ENCODE measurements at regions not wholly inside any gene's neighbourhood (a gene's known extent, or its start where the extent isn't known, plus 50 kb on each side); places are given as distances from the start of the nearest gene placed in this dataset.

DNA sequence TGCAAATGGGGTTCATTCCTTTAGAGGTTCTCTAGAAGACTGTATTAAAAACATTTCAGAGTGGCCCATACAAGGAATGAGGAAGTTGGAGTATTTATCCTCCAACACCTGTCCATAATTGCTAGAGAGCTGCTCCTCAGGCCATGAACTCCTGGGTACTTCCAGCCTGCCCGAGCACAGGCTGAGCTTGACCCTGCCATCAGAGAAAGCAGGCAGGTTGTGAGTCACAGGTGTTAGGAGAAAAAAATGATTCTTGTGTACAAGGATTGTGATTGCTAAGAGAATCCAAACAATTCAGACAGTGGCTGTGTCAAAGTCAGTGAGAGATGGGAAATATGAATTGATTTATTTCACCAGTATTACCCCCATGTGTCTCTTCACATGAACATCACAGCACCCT lies 156.8 kb upstream of the GADL1 start:
- no peak for DNase-seq

DNA sequence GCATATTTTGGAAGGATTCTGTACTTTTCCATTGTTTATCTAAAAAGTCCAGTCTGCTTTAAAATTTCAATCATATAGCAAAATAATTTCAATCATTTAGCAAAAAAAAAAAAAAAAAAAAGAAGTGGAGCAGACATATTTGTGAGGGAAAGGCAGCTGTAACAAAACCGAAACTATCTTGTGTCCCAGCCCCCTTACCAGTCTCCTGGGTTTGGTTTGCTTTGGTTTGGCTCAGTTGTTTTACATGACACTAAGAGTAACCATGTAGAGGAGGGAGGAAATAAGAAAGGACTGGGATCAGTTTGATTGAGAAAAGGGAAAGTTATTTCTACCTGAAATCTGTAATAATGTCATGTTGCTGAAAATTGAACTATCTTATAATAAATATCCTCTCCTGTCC lies 158.8 kb upstream of the GADL1 start:
- DNase-seq, result no peak

DNA sequence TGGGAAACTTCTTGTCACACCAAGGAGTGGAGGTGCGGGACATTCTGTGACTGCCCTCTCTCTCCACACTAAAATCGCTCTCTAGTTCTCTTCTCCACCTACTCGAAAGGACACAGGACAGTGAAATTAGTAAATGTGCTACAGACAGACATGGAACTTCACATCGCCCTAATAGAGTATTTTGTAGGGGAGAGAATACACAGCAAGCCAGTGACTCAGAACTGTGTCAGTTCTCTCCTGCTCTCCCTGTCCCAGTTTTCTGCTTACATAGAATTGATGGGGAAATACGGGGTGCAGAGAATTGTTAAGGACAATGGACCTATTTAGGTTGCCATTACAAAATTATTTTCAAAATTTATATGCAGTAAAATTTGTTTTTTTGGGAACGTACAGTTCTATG lies 159.6 kb upstream of the GADL1 start:
- no peak for DNase-seq

DNA sequence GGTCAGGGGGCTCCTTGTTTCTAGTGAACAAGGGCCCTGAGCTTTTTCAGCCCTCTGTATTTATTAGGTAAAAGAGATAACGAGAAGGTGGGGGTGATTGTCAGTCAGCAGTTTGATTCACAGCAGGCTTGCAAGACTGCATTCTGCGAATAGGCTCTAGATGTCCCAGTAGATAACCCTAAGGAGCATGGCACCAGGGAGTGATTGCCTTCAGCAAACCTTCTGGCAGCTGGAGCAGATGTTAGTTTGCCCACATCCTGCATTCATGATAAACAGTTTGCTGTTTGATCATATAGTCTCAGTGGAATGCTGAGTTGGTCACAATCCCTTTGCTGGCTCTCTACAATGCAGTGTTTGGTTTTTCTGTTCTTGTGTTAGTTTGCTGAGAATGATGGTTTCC lies 161.3 kb upstream of the GADL1 start:
- no peak for DNase-seq

DNA sequence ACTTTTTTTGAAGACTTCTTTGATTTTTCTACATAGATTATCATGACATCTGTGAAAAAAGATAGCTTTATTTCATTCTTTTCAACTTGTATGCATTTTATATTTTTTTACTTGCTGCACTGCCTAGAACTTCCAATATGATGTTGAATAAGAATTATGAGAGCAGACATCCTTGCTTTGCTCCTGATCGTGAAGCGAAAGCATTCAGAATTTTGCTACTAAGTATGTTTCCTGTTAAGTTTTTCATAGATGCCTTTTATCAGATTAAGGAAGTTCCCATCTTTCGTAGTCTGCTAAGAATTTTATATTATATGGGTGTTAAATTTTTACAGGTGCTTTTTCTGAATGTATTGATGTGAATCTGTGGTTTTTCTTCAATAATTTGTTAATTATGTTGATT lies 163.4 kb upstream of the GADL1 start:
- DNase-seq, result no peak

DNA sequence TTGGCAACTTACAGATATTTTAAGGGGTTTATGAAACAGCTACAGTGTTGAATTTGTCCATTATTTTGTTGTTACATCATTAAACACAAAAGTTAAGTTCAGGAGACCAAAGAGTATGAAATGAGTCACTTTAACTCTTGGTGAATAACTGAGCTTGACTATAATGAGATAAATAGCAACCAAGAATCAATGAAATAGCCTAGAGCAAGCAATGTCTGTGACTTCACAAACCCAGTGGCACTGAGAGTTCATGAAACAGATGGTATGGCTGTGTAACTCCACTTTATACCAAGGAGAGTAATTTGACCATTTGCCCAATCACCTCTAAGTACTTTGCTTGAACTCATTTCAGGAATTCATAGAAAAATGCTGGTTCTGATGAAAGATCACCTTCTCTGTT lies 169.6 kb upstream of the GADL1 start:
- no peak for DNase-seq

DNA sequence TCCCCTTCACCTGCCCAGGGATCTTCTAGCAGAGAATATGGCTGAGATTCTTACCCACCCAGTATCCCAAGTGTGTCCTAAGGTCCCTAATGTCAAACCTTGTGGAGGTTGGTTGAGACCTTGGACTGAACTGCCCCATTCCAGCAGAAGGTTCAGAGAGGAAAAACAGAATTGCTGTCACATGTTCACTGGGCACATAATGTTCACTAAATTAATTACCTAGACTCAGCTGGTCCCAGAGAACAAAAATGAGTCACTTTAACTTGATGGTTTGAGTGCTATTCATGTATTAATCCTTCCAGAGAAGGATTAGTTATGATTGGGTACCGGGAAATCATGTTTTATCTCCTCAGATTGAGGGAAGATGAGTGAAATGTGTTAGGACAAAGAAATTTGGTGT lies 171.3 kb upstream of the GADL1 start:
- no peak for DNase-seq

DNA sequence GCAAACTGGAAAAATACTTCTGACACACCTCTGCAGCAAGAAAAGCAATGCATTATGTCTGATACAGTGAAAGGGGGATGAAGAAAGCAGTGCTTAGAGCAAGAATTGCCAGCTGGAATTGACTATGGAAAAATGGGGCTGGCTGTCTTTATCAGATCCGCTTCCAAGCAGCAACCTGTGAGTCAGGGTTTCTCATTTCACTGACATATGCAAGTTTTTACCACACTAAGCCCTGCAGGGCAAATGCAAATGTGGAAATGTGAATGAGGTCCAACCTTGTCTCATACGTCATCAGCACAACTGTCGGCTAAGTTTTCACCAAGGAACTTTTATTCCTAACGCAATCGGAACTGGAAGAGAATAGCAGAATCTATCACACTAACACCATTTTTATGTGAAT lies 172.5 kb upstream of the GADL1 start:
- DNase-seq, result no peak

DNA sequence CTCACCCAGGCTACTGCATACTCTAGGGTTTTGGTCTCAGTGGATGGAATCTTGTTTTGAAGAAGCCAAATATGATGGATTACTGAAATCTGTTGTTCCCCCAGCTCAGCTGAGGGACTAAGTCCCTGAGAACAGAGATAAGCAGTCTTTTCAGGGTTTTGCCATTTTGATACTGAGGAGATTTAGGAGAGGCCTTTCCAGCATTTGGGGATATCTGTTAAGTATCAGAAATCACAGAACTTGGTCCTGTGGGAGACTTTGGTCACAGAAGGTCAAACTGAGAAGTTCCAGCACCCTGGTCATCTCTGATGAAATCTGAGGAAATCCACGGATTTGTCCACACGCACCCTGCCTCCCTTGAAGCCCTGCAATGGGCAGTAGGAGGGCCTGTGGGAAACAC lies 181.0 kb upstream of the GADL1 start:
- no peak for DNase-seq

DNA sequence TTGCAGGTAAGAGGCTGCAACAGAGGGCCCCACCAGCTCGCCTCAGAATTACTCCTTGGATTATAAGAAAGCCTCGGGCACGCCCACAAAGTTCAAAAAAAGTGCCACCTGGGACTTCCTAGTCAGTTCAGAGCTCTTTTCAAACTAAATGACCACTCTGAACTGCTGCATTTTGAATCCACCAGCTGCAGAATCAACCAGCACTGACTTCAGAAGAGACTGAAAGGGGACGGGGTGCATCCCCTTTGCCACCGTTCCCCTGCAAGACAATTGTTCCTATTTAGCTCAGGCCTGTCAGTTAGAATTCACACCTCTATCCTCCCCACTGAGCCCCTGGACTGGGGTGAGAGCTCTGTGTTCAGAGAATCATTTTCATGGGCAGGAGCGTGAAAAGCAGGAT lies 181.4 kb upstream of the GADL1 start:
- no peak for DNase-seq

DNA sequence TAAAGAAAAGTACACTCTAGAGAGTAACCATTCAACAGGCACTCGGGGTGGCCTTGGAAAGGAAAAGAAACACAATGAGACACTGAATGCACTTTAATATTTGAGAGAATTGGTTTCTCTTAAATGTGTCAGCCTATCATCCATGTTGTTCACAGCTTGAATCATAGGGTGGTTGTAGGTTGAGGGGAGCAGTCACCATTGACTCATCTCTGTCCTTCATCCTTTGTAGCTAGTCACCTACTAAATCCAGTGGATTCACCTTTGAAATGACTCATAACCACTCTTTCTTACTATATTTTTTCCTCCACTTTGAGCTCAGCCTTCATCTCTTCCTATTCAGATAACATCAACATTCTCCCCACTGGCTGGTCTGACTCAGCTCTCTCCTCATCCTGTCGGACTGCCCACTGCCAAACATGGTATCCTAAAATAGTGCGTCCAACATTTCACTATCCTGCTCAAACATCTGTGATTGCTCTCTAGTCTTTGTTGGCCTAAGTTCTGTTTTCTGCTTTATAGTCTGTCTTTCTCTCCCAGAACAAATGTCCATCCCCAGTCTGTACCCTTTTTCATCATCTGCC lies 182.7 kb upstream of the GADL1 start:
- no peak for DNase-seq

DNA sequence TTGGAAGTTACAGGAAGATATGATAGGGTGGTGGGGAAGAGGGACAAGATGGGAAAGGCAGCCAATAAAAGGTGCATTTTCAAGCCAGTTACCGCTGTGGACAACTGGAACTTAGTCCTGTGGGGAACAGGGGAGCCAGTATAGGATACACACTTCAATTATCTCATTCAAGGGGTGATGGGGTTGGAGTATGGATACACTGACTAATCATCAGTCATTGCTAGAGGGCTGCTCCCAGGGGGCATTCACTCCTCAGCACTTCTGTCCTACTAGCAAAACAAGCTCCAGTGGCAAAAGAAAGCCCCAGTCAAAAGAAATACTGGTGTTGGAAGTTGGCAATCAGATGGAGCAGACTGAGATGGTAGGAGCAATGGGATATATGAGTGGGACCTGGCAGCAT lies 183.4 kb upstream of the GADL1 start:
- no peak for DNase-seq

DNA sequence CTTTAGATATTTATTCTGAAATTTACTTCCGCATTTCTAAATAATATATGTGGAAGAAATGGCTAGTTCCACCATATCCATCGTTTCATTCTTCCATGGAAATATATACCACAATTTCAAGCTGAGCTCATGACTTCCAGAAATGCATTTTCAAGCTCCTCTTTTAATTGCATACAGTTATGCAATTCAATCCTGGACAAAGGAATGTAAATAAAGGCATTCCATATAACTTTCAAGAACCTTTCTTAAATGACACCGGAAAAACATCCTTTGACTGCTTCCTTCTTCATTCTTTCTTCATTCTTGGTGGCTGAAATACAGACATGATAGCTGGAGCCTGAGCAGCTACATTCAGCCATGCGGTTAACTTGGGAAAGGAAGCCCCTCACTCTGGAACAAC lies 185.2 kb upstream of the GADL1 start:
- no peak for DNase-seq

DNA sequence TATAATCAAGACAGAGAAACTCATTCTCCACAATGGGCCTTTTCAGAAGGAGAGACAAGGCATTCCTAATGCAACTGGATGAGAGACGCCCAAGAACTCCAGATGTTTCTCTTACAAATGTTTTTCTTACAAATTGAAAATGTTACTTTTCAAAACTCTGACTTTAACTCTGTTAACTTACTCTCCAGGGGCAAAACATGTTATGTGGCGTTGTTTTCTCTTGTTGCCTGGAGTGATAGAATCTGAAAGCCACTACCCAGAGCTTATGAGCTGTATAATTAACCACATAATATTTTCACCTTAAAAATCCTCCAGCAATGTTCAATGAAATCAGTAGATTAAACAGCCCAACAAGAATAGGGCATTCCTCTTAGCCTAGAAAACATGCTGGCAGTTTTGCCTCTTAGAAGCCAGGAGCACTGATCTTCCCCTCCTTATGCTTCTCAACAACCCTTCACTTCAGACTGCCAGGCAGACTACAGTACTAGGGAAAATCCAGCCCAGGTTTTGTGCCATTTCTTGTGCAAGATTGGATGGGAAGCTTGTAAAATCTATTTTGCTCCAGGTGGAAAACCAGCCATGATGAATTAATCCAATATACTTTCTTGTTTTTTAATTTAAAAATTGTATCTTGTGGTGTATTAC lies 186.7 kb upstream of the GADL1 start:
- no peak for DNase-seq

DNA sequence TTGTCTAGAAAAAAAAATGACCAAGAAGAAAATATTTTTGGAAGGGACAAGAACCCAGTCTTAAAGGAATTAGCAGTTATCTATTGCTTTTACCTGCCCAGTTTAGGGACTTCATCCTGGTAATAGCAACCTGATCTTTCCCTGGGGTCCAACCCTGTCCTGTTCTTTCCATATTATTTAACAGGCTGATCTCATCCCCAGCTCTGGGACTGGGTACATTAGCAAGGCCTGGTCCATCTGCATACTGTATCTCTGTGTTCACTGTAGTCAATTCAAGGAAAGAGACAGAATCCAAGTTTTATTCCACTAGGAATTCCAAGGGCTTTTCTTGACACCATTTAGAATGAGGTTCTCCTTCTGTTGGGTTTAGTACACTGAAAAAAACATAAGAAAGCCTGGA lies 191.7 kb upstream of the GADL1 start:
- no peak for DNase-seq

DNA sequence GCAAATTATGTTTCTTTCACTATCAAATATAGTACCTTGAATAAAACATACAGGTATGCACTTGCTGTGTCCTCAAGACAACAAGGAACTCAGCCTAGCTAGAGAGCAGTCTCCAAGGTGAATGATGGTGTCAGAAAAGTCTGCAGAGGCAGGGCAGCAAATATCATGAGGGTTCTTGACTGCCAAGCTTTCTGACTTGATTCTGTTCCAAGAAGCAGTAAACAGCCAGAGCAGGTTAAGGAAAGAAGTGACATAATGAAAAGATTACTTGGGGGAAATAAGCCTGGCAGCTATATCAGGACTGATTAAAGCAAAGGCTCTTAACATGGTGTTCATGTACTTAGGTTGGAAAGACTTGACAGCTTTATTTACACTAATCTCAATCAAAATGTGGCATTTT lies 192.2 kb upstream of the GADL1 start:
- no peak for DNase-seq

DNA sequence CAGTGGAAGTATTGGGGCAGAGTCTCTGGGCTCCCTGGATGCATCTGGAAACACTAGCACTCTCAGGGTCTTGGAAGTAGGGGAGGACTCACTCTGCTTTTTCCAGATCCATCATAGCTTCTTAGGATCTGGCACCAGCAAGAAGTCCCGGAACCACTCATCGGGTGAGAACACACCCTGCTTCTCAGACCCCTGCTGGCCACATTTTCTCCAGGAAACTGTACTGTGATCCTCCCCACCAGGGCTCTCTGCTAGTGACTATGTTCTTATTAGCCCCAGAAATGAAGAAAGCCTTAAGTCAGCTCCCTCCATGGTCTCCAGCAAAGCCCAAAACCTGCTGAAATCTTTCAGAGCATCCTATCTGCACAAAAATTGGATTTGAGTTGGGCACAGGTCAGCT lies 197.3 kb upstream of the GADL1 start:
- DNase-seq, result no peak

DNA sequence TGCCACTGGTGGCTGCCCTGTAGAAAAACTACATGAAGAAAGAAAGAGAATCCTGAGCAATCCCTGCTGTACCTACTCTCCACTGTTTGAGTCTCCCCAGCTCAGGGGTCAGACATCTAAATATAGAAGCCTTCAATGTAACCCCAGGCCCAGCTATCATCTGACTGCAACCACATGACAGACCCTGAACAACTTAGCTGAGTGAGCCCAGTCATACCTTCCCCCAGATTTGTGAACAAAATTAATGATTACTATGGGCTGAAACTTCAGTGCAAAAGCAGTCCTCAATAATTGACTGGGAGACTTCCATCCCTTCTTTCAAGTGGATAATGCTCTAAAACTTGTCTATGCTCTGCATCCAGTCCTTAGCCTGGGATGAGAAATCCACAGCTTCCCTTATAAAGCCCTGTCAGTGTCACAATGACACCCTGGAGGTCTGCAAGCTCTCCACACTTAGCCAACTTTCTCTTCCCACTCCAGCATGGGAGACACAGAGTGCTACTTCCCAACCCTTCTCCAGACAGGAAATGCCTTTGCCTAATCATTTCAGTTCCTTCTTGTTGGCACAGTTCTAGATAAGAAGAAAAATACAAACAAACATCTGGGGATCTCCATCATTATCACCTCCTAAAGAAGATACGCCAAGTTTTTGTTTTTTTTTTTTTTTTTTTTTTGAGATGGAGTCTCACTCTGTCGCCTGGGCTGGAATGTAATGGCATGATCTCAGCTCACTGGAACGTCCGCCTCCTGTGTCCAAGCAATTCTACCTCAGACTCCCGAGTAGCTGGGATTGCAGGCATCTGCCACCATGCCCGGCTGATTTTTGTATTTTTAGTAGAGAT lies 198.5 kb upstream of the GADL1 start:
- DNase-seq, result no peak

DNA sequence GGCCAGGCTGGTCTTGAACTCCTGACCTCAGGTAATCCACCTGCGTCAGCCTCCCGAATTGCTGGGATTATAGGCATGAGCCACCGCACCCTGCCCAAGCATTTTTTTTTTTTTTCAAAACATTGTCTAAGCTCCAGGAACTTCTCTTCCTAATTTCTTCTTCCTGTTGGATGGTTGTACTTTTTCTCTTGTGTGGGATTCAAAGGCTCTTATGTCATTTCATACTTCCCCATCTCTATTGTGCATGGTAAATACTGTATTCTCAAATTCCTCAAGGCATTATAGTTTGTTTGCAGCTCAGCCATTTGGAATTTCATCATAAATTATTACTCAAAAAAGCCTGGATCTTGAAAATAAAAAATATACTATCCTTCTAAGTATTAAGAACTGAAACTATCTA lies 199.1 kb upstream of the GADL1 start:
- DNase-seq, result no peak

DNA sequence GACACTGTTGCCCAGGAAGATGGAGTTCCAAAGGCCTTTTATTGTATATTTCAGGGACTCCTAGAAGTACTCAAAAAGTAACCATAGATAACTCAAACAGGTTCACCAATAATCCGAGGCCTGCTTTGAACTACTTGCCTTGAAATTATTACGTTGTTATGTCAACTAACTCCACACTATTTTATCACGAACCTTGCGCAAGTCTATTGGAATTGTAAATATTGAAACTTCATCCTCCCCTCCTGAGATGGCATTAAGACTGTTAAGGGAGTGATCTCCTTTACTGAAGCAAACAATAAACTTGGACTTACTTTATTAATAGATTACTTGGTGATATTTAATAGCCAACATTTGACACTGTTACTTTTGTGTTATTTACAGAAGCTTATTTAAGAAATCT lies 199.6 kb upstream of the GADL1 start:
- no peak for DNase-seq

DNA sequence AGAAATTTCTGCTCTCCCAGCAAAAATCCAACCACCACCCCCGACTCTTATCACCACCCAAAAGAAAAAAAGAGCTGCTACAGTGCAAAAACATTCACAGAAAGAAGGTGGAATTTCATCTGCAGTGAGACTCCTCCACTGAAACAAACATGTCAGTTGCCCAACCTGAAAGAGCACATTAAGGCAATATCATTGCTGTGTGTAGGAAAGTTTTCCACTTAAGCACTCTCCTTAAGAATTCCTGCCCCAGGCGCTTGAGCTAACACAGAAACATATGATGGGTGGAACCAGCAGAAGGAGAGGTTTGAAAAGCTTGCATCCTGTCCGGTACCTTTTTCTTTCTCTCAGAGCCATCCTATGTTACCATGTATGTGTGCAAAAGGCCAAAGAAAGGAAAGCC lies 200.8 kb upstream of the GADL1 start:
- DNase-seq, result no peak

DNA sequence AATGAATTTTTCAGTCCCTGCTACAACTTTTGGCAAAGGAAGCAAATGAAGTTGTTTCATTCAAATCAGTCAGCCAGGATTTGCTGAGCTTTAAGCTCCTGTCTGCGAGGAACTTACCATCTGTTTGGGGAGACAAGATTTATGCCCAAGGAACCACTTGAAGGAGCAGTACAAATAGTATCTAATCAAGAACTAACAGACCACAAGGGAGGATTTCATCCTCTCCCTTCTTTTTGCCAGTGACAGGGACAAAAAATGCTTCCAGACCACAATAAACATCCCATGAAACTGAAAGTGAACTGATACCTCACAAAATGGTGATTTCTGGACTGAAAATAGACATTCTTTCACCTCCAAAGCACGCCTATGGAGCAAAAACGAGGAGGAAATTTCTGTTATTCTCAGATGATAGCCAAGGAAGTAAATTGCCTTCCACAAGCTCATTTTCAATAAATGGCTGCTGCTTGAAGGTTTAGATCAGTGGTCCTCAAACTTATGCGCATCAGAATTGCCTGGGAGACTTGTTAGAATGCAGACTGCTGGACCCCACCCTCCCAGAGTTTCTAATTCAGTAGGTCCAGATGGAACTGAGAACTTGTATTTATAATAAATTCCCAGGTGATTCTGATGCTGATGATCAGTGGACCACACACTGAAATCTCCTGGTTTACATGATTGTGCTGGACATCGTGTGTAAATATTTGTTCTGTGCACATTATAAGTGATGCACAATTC lies 202.4 kb upstream of the GADL1 start:
- no peak for DNase-seq

DNA sequence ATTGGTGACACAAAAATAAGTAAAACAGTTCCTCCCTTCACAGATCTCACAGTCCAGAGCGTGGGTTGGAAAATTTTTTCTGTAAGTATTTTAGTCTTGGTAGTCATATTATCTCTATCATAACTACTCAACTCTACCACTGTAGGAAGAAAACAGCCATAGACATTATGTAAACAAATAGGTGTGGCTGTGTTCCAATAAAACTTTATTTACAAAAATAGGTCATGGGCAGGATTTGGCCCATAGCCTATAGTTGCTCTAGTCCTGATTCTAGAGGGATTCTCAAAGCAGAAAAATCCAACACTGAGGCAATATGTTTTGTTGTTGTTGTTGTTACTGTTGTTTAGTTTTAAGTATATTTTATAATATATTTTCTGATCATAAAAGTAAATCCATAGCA lies 206.1 kb upstream of the GADL1 start:
- no peak for DNase-seq

Data from left kidney (tissue), 1 donor.